Prostate gland (tissue), 2 donors: ENCODE measurements at regions not wholly inside any gene's neighbourhood (a gene's known extent, or its start where the extent isn't known, plus 50 kb on each side); places are given as distances from the start of the nearest gene placed in this dataset.

Source experiments
- CTCF ChIP-seq, 4 experiments: fragments of 200-600 bp in 2 of 4; fragments of 450-650 bp in 2 of 4; sonication (generic) in 2 of 4; IDR thresholded peaks; 1 replicate in 3 of 4; 2 replicates in 1 of 4; pipeline ENCODE4 v1.5.1; 2016 to 2019; ENCODE audit warnings: antibody characterized with exemption in 4 of 4, mild to moderate bottlenecking in 2 of 4, moderate library complexity in 2 of 4
- POLR2A ChIP-seq: fragments of 450-650 bp; IDR thresholded peaks from one replicate; pipeline ENCODE4 v1.6.1; 2016; ENCODE audit warnings: antibody characterized with exemption, mild to moderate bottlenecking
- POLR2AphosphoS5 ChIP-seq: sonication (generic); formaldehyde crosslinking; IDR thresholded peaks from one replicate; pipeline ENCODE4 v1.6.1; 2017; ENCODE audit warnings: antibody characterized with exemption

GRCh38 chr6:10184371-10185227 is 230.3 kb downstream of the TFAP2A start:
- TF ChIP-seq CTCF (IDR thresholded peaks at IDR 0.05) (no peak), POLR2A (no peak), POLR2AphosphoS5 (no peak)
